HEK293 (cell line): ENCODE measurements at regions not wholly inside any gene's neighbourhood (a gene's known extent, or its start where the extent isn't known, plus 50 kb on each side); places are given as distances from the start of the nearest gene placed in this dataset.

Experiments used
- CTCF ChIA-PET: fragments of 350-600 bp; formaldehyde crosslinking; extraction: SDS; loops from one replicate; lab custom pipeline; 2021; ENCODE audit warnings: antibody characterized with exemption; lab: Yijun Ruan, JAX
- POLR2A ChIA-PET: fragments of 300-600 bp; formaldehyde crosslinking; extraction: SDS; loops from one replicate; lab custom pipeline; 2020; ENCODE audit warnings: antibody characterized with exemption, inconsistent platforms; lab: Yijun Ruan, JAX
- H3K27ac ChIP-seq: fragments of 200-500 bp; sonication (Bioruptor generic); 2 replicates; pipeline ENCODE4 v1.5.1; 2014; ENCODE audit warnings: low read depth, low read length, control low read depth, inconsistent platforms; ENCODE audit errors: extremely low read depth
- H3K36me3 ChIP-seq, 2 experiments: fragments of 200-500 bp in 1 of 2; sonication (Bioruptor generic) in 1 of 2; 1 replicate in 1 of 2; 2 replicates in 1 of 2; pipeline ENCODE4 v1.5.1; 2014 to 2017; ENCODE audit warnings: inconsistent platforms in 2 of 2, low read length in 2 of 2; ENCODE audit not compliant: control insufficient read depth in 2 of 2, insufficient read depth in 1 of 2
- H3K4me1 ChIP-seq: fragments of 200-500 bp; sonication (Bioruptor generic); 2 replicates; pipeline ENCODE4 v1.5.1; 2014; ENCODE audit warnings: mild to moderate bottlenecking, low read length, inconsistent platforms; ENCODE audit not compliant: control insufficient read depth, insufficient read depth
- H3K4me3 ChIP-seq: 2 replicates; pipeline ENCODE4 v1.5.1; 2011; ENCODE audit warnings: low read depth, mild to moderate bottlenecking, control low read depth, low read length, moderate library complexity
- H3K9me3 ChIP-seq: fragments of 200-500 bp; sonication (Bioruptor generic); 2 replicates; pipeline ENCODE4 v1.5.1; 2014; ENCODE audit warnings: low read depth, low read length, inconsistent platforms; ENCODE audit not compliant: control insufficient read depth, insufficient read depth
- HOXD13 ChIP-seq: sonication (generic); formaldehyde crosslinking; IDR thresholded peaks from 2 replicates; pipeline ENCODE4 v1.8.0; 2022; ENCODE audit warnings: missing genetic modification reagents, borderline replicate concordance
- OSR2 ChIP-seq: fragments of 450-650 bp; formaldehyde crosslinking; IDR thresholded peaks from 2 replicates; pipeline ENCODE4 v1.5.1; 2016; ENCODE audit warnings: missing biosample characterization, missing genetic modification characterization
- PRDM1 ChIP-seq: fragments of 450-650 bp; formaldehyde crosslinking; IDR thresholded peaks from 2 replicates; pipeline ENCODE4; 2016; ENCODE audit warnings: missing biosample characterization, missing genetic modification characterization
- SALL2 ChIP-seq: fragments of 450-650 bp; formaldehyde crosslinking; IDR thresholded peaks from 2 replicates; pipeline ENCODE4 v1.5.0; 2017; ENCODE audit warnings: missing biosample characterization, mild to moderate bottlenecking, missing genetic modification characterization, borderline replicate concordance
- SETDB1 ChIP-seq: IDR thresholded peaks from one replicate; pipeline ENCODE4 v1.6.1; 2017; ENCODE audit warnings: mild to moderate bottlenecking, low read length, moderate library complexity, mixed read lengths; ENCODE audit not compliant: insufficient read length
- SP2 ChIP-seq: fragments of 450-650 bp; formaldehyde crosslinking; IDR thresholded peaks from 2 replicates; pipeline ENCODE4 v1.5.1; 2016; ENCODE audit warnings: missing biosample characterization, missing genetic modification characterization
- ZBTB7A ChIP-seq: fragments of 450-650 bp; formaldehyde crosslinking; IDR thresholded peaks from 2 replicates; pipeline ENCODE4 v1.5.1; 2016; ENCODE audit warnings: low read depth, missing biosample characterization, missing genetic modification characterization
- ZNF112 ChIP-seq: fragments of 450-650 bp; formaldehyde crosslinking; IDR thresholded peaks from 2 replicates; pipeline ENCODE4 v1.5.0; 2017; ENCODE audit warnings: missing biosample characterization, missing genetic modification characterization
- ZNF202 ChIP-seq: fragments of 450-650 bp; formaldehyde crosslinking; IDR thresholded peaks from 2 replicates; pipeline ENCODE4 v1.5.1; 2016; ENCODE audit warnings: missing biosample characterization, missing genetic modification characterization, borderline replicate concordance
- ZNF423 ChIP-seq: fragments of 450-650 bp; formaldehyde crosslinking; IDR thresholded peaks from 2 replicates; pipeline ENCODE4 v1.5.1; 2016; ENCODE audit warnings: missing biosample characterization, missing genetic modification characterization
- ZNF433 ChIP-seq: fragments of 450-650 bp; formaldehyde crosslinking; IDR thresholded peaks from 2 replicates; pipeline ENCODE4 v1.5.1; 2016; ENCODE audit warnings: missing biosample characterization, missing genetic modification characterization, low read depth
- ZNF561 ChIP-seq: fragments of 450-650 bp; IDR thresholded peaks from 2 replicates; pipeline ENCODE4 v1.5.1; 2018; ENCODE audit warnings: missing biosample characterization, missing genetic modification characterization, borderline replicate concordance
- ZNF830 ChIP-seq: fragments of 450-650 bp; IDR thresholded peaks from 2 replicates; pipeline ENCODE4 v1.5.0; 2018; ENCODE audit warnings: missing biosample characterization, missing genetic modification characterization, low read depth, mild to moderate bottlenecking, moderate library complexity
- ZSCAN16 ChIP-seq: fragments of 450-650 bp; formaldehyde crosslinking; IDR thresholded peaks from 2 replicates; pipeline ENCODE4 v1.5.1; 2016; ENCODE audit warnings: missing biosample characterization, missing genetic modification characterization
- TF ChIP-seq, protein P1 (sequence below): fragments of 450-650 bp; formaldehyde crosslinking; IDR thresholded peaks from 2 replicates; pipeline ENCODE4 v1.5.1; 2016; ENCODE audit warnings: missing biosample characterization, missing genetic modification characterization
- TF ChIP-seq, protein P2 (sequence below): fragments of 450-650 bp; formaldehyde crosslinking; IDR thresholded peaks from 2 replicates; pipeline ENCODE4 v1.5.1; 2016; ENCODE audit warnings: missing biosample characterization, missing genetic modification characterization
- TF ChIP-seq, protein P3 (sequence below): fragments of 450-650 bp; IDR thresholded peaks from 2 replicates; pipeline ENCODE4 v1.5.1; 2018; ENCODE audit warnings: missing biosample characterization, missing genetic modification characterization
- TF ChIP-seq, protein P4 (sequence below): fragments of 450-650 bp; formaldehyde crosslinking; IDR thresholded peaks from 2 replicates; pipeline ENCODE4 v1.5.1; 2016; ENCODE audit warnings: missing biosample characterization, missing genetic modification characterization
- TF ChIP-seq, protein P5 (sequence below): fragments of 450-650 bp; formaldehyde crosslinking; IDR thresholded peaks from 2 replicates; pipeline ENCODE4 v1.5.1; 2016; ENCODE audit warnings: missing biosample characterization, missing genetic modification characterization, low read depth
- TF ChIP-seq, protein P6 (sequence below): fragments of 450-650 bp; formaldehyde crosslinking; IDR thresholded peaks from 2 replicates; pipeline ENCODE4 v1.5.1; 2016; ENCODE audit warnings: missing biosample characterization, missing genetic modification characterization

DNA sequence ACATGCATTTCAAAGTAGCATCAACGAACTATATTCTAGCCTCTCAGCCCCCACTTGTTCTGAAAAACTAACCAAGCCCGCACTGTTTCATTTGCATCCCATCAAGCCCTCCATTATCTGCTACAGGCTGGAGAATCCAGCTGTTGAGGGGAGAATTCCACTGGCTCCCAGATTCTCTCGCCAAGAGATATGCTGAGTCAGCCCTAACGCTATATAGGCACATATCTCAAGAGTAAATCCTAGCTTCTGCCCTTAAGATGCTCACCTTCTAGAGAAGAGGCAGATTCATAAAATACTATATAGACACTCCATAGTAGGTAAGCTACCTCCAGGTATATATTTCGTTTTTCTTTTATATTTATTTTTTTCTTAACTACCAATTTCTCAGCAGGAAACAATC is 266.4 kb upstream of the TARS1 start (continued):
- TF ChIP-seq ZNF561 (no peak), ZNF423 (no peak), ZNF202 (no peak)
- TF ChIP-seq, protein P1, sequence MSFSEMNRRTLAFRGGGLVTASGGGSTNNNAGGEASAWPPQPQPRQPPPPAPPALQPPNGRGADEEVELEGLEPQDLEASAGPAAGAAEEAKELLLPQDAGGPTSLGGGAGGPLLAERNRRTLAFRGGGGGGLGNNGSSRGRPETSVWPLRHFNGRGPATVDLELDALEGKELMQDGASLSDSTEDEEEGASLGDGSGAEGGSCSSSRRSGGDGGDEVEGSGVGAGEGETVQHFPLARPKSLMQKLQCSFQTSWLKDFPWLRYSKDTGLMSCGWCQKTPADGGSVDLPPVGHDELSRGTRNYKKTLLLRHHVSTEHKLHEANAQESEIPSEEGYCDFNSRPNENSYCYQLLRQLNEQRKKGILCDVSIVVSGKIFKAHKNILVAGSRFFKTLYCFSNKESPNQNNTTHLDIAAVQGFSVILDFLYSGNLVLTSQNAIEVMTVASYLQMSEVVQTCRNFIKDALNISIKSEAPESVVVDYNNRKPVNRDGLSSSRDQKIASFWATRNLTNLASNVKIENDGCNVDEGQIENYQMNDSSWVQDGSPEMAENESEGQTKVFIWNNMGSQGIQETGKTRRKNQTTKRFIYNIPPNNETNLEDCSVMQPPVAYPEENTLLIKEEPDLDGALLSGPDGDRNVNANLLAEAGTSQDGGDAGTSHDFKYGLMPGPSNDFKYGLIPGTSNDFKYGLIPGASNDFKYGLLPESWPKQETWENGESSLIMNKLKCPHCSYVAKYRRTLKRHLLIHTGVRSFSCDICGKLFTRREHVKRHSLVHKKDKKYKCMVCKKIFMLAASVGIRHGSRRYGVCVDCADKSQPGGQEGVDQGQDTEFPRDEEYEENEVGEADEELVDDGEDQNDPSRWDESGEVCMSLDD: no peak

DNA sequence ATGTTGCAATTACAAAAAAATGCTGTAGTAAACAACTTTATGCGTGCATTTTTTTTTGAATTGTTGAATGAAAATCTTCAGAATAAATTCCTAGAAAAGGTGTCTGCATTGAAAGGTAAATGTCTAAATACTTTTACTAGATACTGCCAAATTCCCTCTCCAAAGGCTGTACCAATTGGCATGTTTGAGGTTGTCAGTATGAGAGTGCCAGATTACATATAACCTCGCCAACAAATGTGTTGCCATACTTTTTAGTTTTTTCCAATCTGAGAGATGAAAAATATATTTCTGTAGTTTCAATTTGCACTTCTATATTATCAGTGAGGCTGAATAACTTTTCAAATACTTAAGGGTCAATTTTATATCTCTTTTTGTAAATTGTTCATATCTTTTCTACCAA is 261.5 kb upstream of the TARS1 start:
- ChIA-PET POLR2A (no interaction called here), CTCF (interaction anchor here (0.6 to 0.7 kb wide), 2 partner anchors 31 to 473 kb away, joined by 3 to 4 read pairs; no protein-coding TSS in a partner anchor)
- peaks cover 6% of the 10 kb centered on the region for H3K4me1 ChIP-seq
- no peak overlapping the region for H3K27ac ChIP-seq
- H3K36me3 ChIP-seq: no peaks in the 10 kb centered on the region
- H3K4me3 ChIP-seq: no peak overlapping the region
- no peak for TF ChIP-seq HOXD13 (CRISPR knock-in tag)
- no peak for TF ChIP-seq ZNF112 (tag by site-specific recombination)
- no peak for TF ChIP-seq SALL2 (tag by site-specific recombination)
- no peak for TF ChIP-seq ZBTB7A (tag by site-specific recombination)
- TF ChIP-seq, protein P2, sequence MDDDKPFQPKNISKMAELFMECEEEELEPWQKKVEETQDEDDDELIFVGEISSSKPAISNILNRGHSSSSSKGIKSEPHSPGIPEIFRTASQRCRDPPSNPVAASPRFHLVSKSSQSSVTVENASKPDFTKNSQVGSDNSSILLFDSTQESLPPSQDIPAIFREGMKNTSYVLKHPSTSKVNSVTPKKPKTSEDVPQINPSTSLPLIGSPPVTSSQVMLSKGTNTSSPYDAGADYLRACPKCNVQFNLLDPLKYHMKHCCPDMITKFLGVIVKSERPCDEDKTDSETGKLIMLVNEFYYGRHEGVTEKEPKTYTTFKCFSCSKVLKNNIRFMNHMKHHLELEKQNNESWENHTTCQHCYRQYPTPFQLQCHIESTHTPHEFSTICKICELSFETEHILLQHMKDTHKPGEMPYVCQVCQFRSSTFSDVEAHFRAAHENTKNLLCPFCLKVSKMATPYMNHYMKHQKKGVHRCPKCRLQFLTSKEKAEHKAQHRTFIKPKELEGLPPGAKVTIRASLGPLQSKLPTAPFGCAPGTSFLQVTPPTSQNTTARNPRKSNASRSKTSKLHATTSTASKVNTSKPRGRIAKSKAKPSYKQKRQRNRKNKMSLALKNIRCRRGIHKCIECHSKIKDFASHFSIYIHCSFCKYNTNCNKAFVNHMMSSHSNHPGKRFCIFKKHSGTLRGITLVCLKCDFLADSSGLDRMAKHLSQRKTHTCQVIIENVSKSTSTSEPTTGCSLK (tag by site-specific recombination): no peak
- TF ChIP-seq, protein P3, sequence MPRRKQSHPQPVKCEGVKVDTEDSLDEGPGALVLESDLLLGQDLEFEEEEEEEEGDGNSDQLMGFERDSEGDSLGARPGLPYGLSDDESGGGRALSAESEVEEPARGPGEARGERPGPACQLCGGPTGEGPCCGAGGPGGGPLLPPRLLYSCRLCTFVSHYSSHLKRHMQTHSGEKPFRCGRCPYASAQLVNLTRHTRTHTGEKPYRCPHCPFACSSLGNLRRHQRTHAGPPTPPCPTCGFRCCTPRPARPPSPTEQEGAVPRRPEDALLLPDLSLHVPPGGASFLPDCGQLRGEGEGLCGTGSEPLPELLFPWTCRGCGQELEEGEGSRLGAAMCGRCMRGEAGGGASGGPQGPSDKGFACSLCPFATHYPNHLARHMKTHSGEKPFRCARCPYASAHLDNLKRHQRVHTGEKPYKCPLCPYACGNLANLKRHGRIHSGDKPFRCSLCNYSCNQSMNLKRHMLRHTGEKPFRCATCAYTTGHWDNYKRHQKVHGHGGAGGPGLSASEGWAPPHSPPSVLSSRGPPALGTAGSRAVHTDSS: no peak
- no peak for TF ChIP-seq ZNF433
- TF ChIP-seq SETDB1: no peak
- TF ChIP-seq SP2 (tag by site-specific recombination): no peak
- TF ChIP-seq, protein P4, sequence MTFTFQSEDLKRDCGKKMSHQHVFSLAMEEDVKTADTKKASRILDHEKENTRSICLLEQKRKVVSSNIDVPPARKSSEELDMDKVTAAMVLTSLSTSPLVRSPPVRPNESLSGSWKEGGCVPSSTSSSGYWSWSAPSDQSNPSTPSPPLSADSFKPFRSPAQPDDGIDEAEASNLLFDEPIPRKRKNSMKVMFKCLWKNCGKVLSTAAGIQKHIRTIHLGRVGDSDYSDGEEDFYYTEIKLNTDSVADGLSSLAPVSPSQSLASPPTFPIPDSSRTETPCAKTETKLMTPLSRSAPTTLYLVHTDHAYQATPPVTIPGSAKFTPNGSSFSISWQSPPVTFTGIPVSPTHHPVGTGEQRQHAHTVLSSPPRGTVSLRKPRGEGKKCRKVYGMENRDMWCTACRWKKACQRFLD (tag by site-specific recombination): no peak
- TF ChIP-seq, protein P5, sequence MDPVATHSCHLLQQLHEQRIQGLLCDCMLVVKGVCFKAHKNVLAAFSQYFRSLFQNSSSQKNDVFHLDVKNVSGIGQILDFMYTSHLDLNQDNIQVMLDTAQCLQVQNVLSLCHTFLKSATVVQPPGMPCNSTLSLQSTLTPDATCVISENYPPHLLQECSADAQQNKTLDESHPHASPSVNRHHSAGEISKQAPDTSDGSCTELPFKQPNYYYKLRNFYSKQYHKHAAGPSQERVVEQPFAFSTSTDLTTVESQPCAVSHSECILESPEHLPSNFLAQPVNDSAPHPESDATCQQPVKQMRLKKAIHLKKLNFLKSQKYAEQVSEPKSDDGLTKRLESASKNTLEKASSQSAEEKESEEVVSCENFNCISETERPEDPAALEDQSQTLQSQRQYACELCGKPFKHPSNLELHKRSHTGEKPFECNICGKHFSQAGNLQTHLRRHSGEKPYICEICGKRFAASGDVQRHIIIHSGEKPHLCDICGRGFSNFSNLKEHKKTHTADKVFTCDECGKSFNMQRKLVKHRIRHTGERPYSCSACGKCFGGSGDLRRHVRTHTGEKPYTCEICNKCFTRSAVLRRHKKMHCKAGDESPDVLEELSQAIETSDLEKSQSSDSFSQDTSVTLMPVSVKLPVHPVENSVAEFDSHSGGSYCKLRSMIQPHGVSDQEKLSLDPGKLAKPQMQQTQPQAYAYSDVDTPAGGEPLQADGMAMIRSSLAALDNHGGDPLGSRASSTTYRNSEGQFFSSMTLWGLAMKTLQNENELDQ (tag by site-specific recombination): no peak
- no peak for TF ChIP-seq PRDM1
- no peak for TF ChIP-seq OSR2 (tag by site-specific recombination)
- TF ChIP-seq ZSCAN16 (tag by site-specific recombination): no peak
- TF ChIP-seq, protein P6, sequence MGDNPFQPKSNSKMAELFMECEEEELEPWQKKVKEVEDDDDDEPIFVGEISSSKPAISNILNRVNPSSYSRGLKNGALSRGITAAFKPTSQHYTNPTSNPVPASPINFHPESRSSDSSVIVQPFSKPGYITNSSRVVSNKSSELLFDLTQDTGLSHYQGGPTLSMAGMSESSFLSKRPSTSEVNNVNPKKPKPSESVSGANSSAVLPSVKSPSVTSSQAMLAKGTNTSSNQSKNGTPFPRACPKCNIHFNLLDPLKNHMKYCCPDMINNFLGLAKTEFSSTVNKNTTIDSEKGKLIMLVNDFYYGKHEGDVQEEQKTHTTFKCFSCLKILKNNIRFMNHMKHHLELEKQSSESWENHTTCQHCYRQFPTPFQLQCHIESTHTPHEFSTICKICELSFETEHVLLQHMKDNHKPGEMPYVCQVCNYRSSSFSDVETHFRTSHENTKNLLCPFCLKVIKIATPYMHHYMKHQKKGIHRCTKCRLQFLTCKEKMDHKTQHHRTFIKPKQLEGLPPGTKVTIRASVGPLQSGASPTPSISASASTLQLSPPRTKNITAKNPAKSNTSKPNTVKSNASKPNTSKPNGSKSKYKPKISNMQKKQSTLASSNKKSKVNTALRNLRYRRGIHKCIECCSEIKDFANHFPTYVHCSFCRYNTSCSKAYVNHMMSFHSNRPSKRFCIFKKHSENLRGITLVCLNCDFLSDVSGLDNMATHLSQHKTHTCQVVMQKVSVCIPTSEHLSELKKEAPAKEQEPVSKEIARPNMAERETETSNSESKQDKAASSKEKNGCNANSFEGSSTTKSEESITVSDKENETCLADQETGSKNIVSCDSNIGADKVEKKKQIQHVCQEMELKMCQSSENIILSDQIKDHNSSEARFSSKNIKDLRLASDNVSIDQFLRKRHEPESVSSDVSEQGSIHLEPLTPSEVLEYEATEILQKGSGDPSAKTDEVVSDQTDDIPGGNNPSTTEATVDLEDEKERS: no peak
- no peak for TF ChIP-seq ZNF830 (tag by site-specific recombination)
- TF ChIP-seq, all 188 proteins: peak for 0
- no peaks in the 10 kb centered on the region for H3K9me3 ChIP-seq
